Activated T-helper 2 cell treated with anti-CD3 and anti-CD28 coated beads, Interferon-gamma antibody, Interleukin-2, Interleukin-4, amounts not matched to agents 10 μg/mL and 5 μg/mL and 100 μg/mL, durations not matched to agents 14 hours and 24 hours and 36 hours (primary cell): ENCODE measurements at regions not wholly inside any gene's neighbourhood (a gene's known extent, or its start where the extent isn't known, plus 50 kb on each side); places are given as distances from the start of the nearest gene placed in this dataset.
A peak's percentile ranks its signal among the peaks of the same experiment; 100 is the strongest.
"Not testable (repeated sequence)": the region's sequence is repeated elsewhere in the genome, so short reads cannot be mapped to it uniquely, and the experiment has no call there.

ENCODE experiments used
- DNase-seq: peaks from one replicate; pipeline ENCODE4 v3.0.0; 2021; ENCODE audit warnings: low spot score
- H3K27ac Mint-ChIP-seq: one replicate; pipeline ENCODE4 v1.8.0; 2021; ENCODE audit warnings: mixed read lengths
- H3K27me3 Mint-ChIP-seq: one replicate; pipeline ENCODE4 v1.8.0; 2021; ENCODE audit warnings: low read depth, mixed read lengths
- H3K36me3 Mint-ChIP-seq: one replicate; pipeline ENCODE4 v1.8.0; 2021; ENCODE audit warnings: low read depth, mixed read lengths
- H3K4me1 Mint-ChIP-seq: one replicate; pipeline ENCODE4 v1.8.0; 2021; ENCODE audit warnings: low read depth, mixed read lengths
- H3K4me3 Mint-ChIP-seq: one replicate; pipeline ENCODE4 v1.8.0; 2021; ENCODE audit warnings: low read depth, mild to moderate bottlenecking, moderate library complexity, mixed read lengths
- H3K9me3 Mint-ChIP-seq: one replicate; pipeline ENCODE4 v1.8.0; 2021; ENCODE audit warnings: mixed read lengths
- intact Hi-C: fragments of 100-400 bp; cut with micrococcal nuclease; formaldehyde crosslinking; loops from one replicate; pipeline ENCODE4 v1.15.1; 2023

DNA sequence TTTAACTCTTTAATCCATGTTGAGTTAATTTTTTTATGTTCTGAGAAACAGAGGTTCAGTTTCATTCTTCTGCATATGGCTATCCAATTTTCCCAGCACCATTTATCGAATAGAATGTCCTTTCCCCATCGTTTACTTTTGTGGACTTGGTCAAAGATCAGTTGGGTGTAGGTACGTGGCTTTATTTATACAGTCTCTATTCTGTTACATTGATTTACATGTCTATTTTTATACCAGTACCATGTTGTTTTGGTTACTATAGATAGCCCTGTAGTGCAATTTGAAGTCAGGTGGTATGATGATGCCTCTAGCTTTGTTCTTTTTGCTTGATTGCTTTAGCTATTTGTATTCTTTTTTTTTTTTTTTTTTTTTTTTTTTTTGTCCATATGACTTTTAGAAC lies 462.0 kb downstream of the HTR1A start:
- intact Hi-C loops: no loop called here
- Mint-ChIP-seq H3K27me3 (no peaks in the 10 kb centered on the region), H3K27ac (no peak overlapping the region), H3K9me3 (peaks cover 24% of the 10 kb centered on the region), H3K36me3 (no peaks in the 10 kb centered on the region), H3K4me3 (no peak overlapping the region), H3K4me1 (no peaks in the 10 kb centered on the region)
- no peak for DNase-seq

GRCh38 chr5:63495225-63495624 lies 467.0 kb downstream of the HTR1A start:
- no peaks in the 10 kb centered on the region for H3K36me3 Mint-ChIP-seq

DNA sequence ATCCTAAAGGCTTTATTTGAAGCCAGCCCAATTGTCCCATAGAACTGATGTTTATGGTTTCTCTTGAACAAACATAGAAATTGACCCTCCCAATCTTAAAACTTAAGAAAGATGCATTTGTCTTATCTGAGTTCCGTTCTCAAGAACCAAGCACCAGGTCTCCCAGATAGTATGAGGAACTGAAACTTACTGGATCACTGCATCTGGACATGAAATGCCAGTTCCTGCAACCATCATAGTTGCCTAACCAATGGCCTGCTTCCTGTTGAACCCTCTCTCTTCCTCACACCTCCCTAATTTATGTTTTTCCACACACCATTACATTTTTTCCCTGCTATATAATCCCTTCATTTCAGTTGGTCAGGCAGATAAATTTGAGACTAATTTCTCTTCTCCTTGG lies 478.9 kb downstream of the HTR1A start:
- H3K27me3 Mint-ChIP-seq: no peaks in the 10 kb centered on the region

More at GRCh38 chr5:63495225-63495624, 467.0 kb downstream of the HTR1A start:
- H3K4me1 Mint-ChIP-seq: no peaks in the 10 kb centered on the region
- H3K27ac Mint-ChIP-seq: no peak overlapping the region
- H3K4me3 Mint-ChIP-seq: no peak overlapping the region
- no peaks in the 10 kb centered on the region for H3K27me3 Mint-ChIP-seq
- DNase-seq: no peak
- intact Hi-C loops: no loop called here
- peaks cover 16% of the 10 kb centered on the region for H3K9me3 Mint-ChIP-seq

GRCh38 chr5:63473335-63473967 lies 488.8 kb downstream of the HTR1A start:
- H3K4me3 Mint-ChIP-seq: no peak overlapping the region
- no peak for DNase-seq
- H3K36me3 Mint-ChIP-seq: no peaks in the 10 kb centered on the region
- H3K27me3 Mint-ChIP-seq: no peaks in the 10 kb centered on the region
- H3K9me3 Mint-ChIP-seq: peaks cover 8% of the 10 kb centered on the region
- H3K4me1 Mint-ChIP-seq: no peaks in the 10 kb centered on the region
- H3K27ac Mint-ChIP-seq: no peak overlapping the region
- intact Hi-C loops: no loop called here

More for the DNA sequence above, 478.9 kb downstream of the HTR1A start:
- Mint-ChIP-seq H3K4me1 (no peaks in the 10 kb centered on the region), H3K9me3 (peaks cover 10% of the 10 kb centered on the region), H3K36me3 (no peaks in the 10 kb centered on the region), H3K4me3 (no peak overlapping the region), H3K27ac (no peak overlapping the region)
- intact Hi-C loops: no loop called here
- no peak for DNase-seq

- peaks cover 13% of the 10 kb centered on the region for H3K9me3 Mint-ChIP-seq
- no peaks in the 10 kb centered on the region for H3K4me1 Mint-ChIP-seq
- H3K27ac Mint-ChIP-seq: no peak overlapping the region
- H3K36me3 Mint-ChIP-seq: no peaks in the 10 kb centered on the region
- no peaks in the 10 kb centered on the region for H3K27me3 Mint-ChIP-seq
- H3K4me3 Mint-ChIP-seq: no peak overlapping the region
- intact Hi-C loops: no loop called here
- DNase-seq: no peak
Measured at GRCh38 chr5:63456279-63456678, 506.0 kb downstream of the HTR1A start.

DNA sequence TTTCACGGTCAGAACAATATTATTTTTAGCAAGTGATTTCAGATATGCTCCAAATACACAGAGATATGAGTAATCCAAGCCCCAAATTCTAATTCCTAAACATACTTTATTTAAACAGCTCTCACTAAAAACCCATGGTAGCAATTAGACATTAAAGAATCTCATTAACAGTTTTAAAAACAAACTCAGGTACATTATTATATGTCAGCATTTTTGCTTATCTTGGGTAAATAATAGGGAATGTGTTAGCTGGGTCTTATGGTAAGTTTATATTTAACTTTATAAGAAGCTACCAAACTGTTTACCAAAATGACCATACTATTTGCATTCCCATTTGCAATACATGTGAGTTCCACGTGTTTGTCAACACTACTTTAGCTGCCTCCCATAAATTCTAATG lies 511.1 kb downstream of the HTR1A start:
- Mint-ChIP-seq H3K27me3 (no peaks in the 10 kb centered on the region), H3K9me3 (no peaks in the 10 kb centered on the region), H3K36me3 (no peaks in the 10 kb centered on the region), H3K4me1 (no peaks in the 10 kb centered on the region), H3K4me3 (no peak overlapping the region), H3K27ac (no peak overlapping the region)
- DNase-seq: no peak
- intact Hi-C loops: no loop called here

GRCh38 chr5:63439537-63439936 lies 522.7 kb downstream of the HTR1A start:
- Mint-ChIP-seq H3K9me3 (peaks cover 15% of the 10 kb centered on the region), H3K36me3 (no peaks in the 10 kb centered on the region), H3K4me1 (no peaks in the 10 kb centered on the region), H3K4me3 (no peak overlapping the region), H3K27me3 (no peaks in the 10 kb centered on the region), H3K27ac (no peak overlapping the region)
- intact Hi-C loops: no loop called here
- no peak for DNase-seq

GRCh38 chr5:63409737-63410136 lies 552.5 kb downstream of the HTR1A start:
- Mint-ChIP-seq H3K4me3 (no peak overlapping the region), H3K27ac (no peak overlapping the region), H3K9me3 (no peaks in the 10 kb centered on the region), H3K27me3 (no peaks in the 10 kb centered on the region), H3K4me1 (no peaks in the 10 kb centered on the region), H3K36me3 (no peaks in the 10 kb centered on the region)
- DNase-seq: no peak
- intact Hi-C loops: loop anchor here (10.0 kb wide), 1 partner anchor 555 kb away; the partner anchor contains the start of gene HTR1A

DNA sequence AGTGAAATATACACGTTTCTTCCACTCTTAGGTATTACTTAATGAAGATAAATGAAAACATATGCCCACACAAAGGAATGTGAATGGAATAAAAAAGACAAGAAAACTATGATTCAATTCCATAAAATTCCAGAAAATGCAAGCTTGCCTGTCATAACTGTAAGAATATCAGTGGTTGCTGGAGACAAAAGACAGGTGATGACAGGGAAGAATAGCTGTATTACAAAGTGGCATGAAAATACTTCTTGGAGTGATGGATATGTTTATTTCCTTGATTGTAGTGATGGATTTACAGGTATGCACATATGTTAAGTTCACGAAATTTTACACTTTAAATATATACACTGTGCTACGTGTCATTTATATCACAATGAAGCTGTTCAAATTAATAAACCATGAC lies 553.3 kb downstream of the HTR1A start:
- Mint-ChIP-seq H3K4me3 (no peak overlapping the region), H3K27ac (no peak overlapping the region), H3K9me3 (no peaks in the 10 kb centered on the region), H3K36me3 (no peaks in the 10 kb centered on the region), H3K27me3 (no peaks in the 10 kb centered on the region), H3K4me1 (no peaks in the 10 kb centered on the region)
- intact Hi-C loops: loop anchor here (10.0 kb wide), 1 partner anchor 556 kb away; the partner anchor contains the start of gene HTR1A
- DNase-seq: no peak

- Mint-ChIP-seq H3K4me3 (no peak overlapping the region), H3K27ac (no peak overlapping the region), H3K27me3 (no peaks in the 10 kb centered on the region), H3K9me3 (no peaks in the 10 kb centered on the region), H3K4me1 (no peaks in the 10 kb centered on the region), H3K36me3 (no peaks in the 10 kb centered on the region)
- peak; percentile 11 for DNase-seq
- intact Hi-C loops: loop anchor here (10.0 kb wide), 1 partner anchor 563 kb away; the partner anchor contains the start of gene HTR1A
Measured at GRCh38 chr5:63401436-63402046, 560.7 kb downstream of the HTR1A start.

DNA sequence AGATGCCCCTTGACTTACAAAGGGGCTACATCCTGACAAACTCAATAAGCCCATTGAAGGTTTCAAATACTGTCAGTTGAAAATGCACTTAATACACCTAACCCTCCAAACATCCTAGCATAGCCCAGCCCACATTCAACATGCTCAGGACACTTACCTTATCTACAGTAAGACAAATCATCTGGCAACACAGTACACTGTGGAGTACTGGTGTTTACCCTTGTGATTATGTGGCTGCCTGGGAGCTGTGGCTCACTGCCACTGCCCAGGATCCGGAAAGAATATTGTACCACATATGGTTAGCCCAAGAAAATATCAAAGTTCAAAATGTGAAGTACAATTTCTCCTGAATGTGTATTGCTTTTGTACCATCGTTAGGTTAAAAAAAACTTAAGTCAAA lies 562.2 kb downstream of the HTR1A start:
- no peak overlapping the region for H3K4me3 Mint-ChIP-seq
- no peaks in the 10 kb centered on the region for H3K36me3 Mint-ChIP-seq
- H3K27me3 Mint-ChIP-seq: no peaks in the 10 kb centered on the region
- H3K27ac Mint-ChIP-seq: no peak overlapping the region
- intact Hi-C loops: loop anchor here (10.0 kb wide), 1 partner anchor 565 kb away; the partner anchor contains the start of gene HTR1A
- DNase-seq: no peak
- no peaks in the 10 kb centered on the region for H3K9me3 Mint-ChIP-seq
- H3K4me1 Mint-ChIP-seq: no peaks in the 10 kb centered on the region

- H3K27ac Mint-ChIP-seq: no peak overlapping the region
- H3K36me3 Mint-ChIP-seq: no peaks in the 10 kb centered on the region
- H3K27me3 Mint-ChIP-seq: no peaks in the 10 kb centered on the region
- H3K4me1 Mint-ChIP-seq: no peaks in the 10 kb centered on the region
- no peak for DNase-seq
- H3K4me3 Mint-ChIP-seq: no peak overlapping the region
- no peaks in the 10 kb centered on the region for H3K9me3 Mint-ChIP-seq
- intact Hi-C loops: no loop called here
Measured at GRCh38 chr5:63398346-63398745, 563.9 kb downstream of the HTR1A start.

DNA sequence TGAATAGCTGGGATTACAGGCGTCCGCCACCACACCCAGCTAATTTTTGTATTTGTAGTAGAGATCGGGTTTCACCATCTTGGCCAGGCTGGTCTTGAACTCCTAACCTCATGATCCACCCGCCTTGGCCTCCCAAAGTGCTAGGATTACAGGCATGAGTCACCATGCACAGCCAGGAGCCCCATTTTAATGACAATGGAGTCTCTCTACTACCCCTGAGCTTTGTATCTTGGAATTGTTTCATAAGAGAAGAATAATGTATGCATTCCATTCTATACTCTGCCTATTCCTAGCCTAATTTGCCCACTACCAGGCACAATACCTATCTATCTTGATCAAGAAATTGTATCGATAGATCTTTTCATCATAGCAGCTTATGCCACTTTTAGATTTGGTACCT lies 574.1 kb downstream of the HTR1A start:
- H3K27me3 Mint-ChIP-seq, H3K4me1 Mint-ChIP-seq, H3K4me3 Mint-ChIP-seq, DNase-seq, intact Hi-C loops, H3K36me3 Mint-ChIP-seq, H3K27ac Mint-ChIP-seq, H3K9me3 Mint-ChIP-seq: not testable (repeated sequence)
